Keratinocyte (primary cell): ENCODE measurements at regions not wholly inside any gene's neighbourhood (a gene's known extent, or its start where the extent isn't known, plus 50 kb on each side); places are given as distances from the start of the nearest gene placed in this dataset.

Source experiments
- DNase-seq: peaks from one replicate; pipeline ENCODE4 v3.0.0-alpha.2; 2011; ENCODE audit warnings: low read depth, missing footprints, low spot score
- FAIRE-seq: peaks from 2 replicates; lab custom pipeline; 2011; peaks lifted over from hg19 to GRCh38; lab: Jason Lieb, UNC
- H2AFZ ChIP-seq: 2 replicates; pipeline ENCODE4 v1.6.0; 2012; ENCODE audit warnings: low read length, control low read depth, inconsistent platforms; ENCODE audit not compliant: control insufficient read depth
- H3K27ac ChIP-seq: 2 replicates; pipeline ENCODE4 v1.5.1; 2011; ENCODE audit warnings: low read length; ENCODE audit not compliant: control insufficient read depth, insufficient read depth
- H3K27me3 ChIP-seq: 3 replicates; pipeline ENCODE4 v1.6.0; 2011; ENCODE audit warnings: low read length; ENCODE audit not compliant: control insufficient read depth, insufficient read depth; ENCODE audit errors: extremely low read depth
- H3K36me3 ChIP-seq, 2 experiments: 2 replicates in 1 of 2; 3 replicates in 1 of 2; pipeline ENCODE4 v1.5.1; 2011; ENCODE audit warnings: low read length in 2 of 2, mild to moderate bottlenecking in 1 of 2; ENCODE audit not compliant: control insufficient read depth in 2 of 2, insufficient read depth in 2 of 2; ENCODE audit errors: extremely low read depth in 1 of 2
- H3K4me1 ChIP-seq: 3 replicates; pipeline ENCODE4 v1.5.1; 2011; ENCODE audit warnings: low read length; ENCODE audit not compliant: control insufficient read depth, insufficient read depth; ENCODE audit errors: extremely low read depth
- H3K4me2 ChIP-seq: 3 replicates; pipeline ENCODE4 v1.6.0; 2011; ENCODE audit warnings: low read depth, low read length; ENCODE audit not compliant: control insufficient read depth, insufficient read depth; ENCODE audit errors: extremely low read depth
- H3K4me3 ChIP-seq, 3 experiments: fragments of 200-600 bp in 1 of 3; sonication (generic) in 1 of 3; 2 replicates in 2 of 3; 3 replicates in 1 of 3; pipeline ENCODE4 v1.5.1; 2011 to 2016; ENCODE audit warnings: low read length in 3 of 3, mild to moderate bottlenecking in 3 of 3, control low read depth in 2 of 3, inconsistent platforms in 1 of 3, low read depth in 1 of 3, mixed read lengths in 1 of 3, mixed run types in 1 of 3, moderate library complexity in 1 of 3; ENCODE audit not compliant: control insufficient read depth in 2 of 3, insufficient read depth in 2 of 3; ENCODE audit errors: extremely low read depth in 1 of 3
- H3K79me2 ChIP-seq: 2 replicates; pipeline ENCODE4 v1.6.0; 2012; ENCODE audit warnings: low read length; ENCODE audit not compliant: control insufficient read depth, insufficient read depth
- H3K9ac ChIP-seq: 3 replicates; pipeline ENCODE4 v1.6.0; 2011; ENCODE audit warnings: low read length; ENCODE audit not compliant: control insufficient read depth, insufficient read depth; ENCODE audit errors: extremely low read depth
- H3K9me1 ChIP-seq: 3 replicates; pipeline ENCODE4 v1.6.0; 2011; ENCODE audit warnings: low read length; ENCODE audit not compliant: control insufficient read depth, insufficient read depth; ENCODE audit errors: extremely low read depth
- H3K9me3 ChIP-seq: 2 replicates; pipeline ENCODE4 v1.5.1; 2012; ENCODE audit warnings: low read depth, low read length; ENCODE audit not compliant: control insufficient read depth
- H4K20me1 ChIP-seq: 3 replicates; pipeline ENCODE4 v1.6.0; 2011; ENCODE audit warnings: low read length; ENCODE audit not compliant: control insufficient read depth, insufficient read depth; ENCODE audit errors: extremely low read depth
- CTCF ChIP-seq, 3 experiments: IDR thresholded peaks in 1 of 3; conservative IDR thresholded peaks in 1 of 3; optimal IDR thresholded peaks in 1 of 3; 2 replicates in 2 of 3; 3 replicates in 1 of 3; pipeline versions ENCODE3 to v1.5.1; 2011; ENCODE audit warnings: low read length in 3 of 3, mild to moderate bottlenecking in 3 of 3, moderate library complexity in 2 of 3, control low read depth in 1 of 3, inconsistent platforms in 1 of 3; ENCODE audit not compliant: insufficient read depth in 2 of 3; ENCODE audit errors: extremely low read depth in 1 of 3
- EZH2 ChIP-seq: IDR thresholded peaks from one replicate; pipeline ENCODE4 v1.6.1; 2012; ENCODE audit warnings: inconsistent platforms, mild to moderate bottlenecking, low read length, moderate library complexity
- dilution Hi-C: fragments of 300-500 bp; cut with MboI; formaldehyde crosslinking; loops from one replicate; pipeline ENCODE4 v1.7.0; 2020; ENCODE audit warnings: low sequenced_read_pairs; ENCODE audit not compliant: extremely low pct_ligation_motif_present

- no peak overlapping the region for H3K4me2 ChIP-seq
- no peaks in the 10 kb centered on the region for H3K27me3 ChIP-seq
- TF ChIP-seq EZH2 = no peak
- no peak for TF ChIP-seq CTCF (optimal IDR thresholded peaks at IDR 0.05 in 1 of 3, IDR thresholded peaks at IDR 0.05 in 1 of 3, conservative IDR thresholded peaks at IDR 0.05 in 1 of 3; ENCODE audit: extremely low read depth in 1 of 3, insufficient read depth in 2 of 3, low read length in 3 of 3)
- no peak overlapping the region for H3K4me3 ChIP-seq
- H3K4me1 ChIP-seq = no peaks in the 10 kb centered on the region
- no peaks in the 10 kb centered on the region for H4K20me1 ChIP-seq
- no peaks in the 10 kb centered on the region for H3K79me2 ChIP-seq
- DNase-seq (no peak), FAIRE-seq (no peak)
- no peak overlapping the region for H3K9ac ChIP-seq
- no peak overlapping the region for H3K27ac ChIP-seq
- H3K36me3 ChIP-seq = no peaks in the 10 kb centered on the region
- H2AFZ ChIP-seq = no peak overlapping the region
- dilution Hi-C loops = no loop called here
- H3K9me3 ChIP-seq = no peaks in the 10 kb centered on the region
- no peaks in the 10 kb centered on the region for H3K9me1 ChIP-seq
Observed at GRCh38 chr5:86011937-86012336, 605.8 kb upstream of the COX7C start.

- dilution Hi-C loops = no loop called here
- no peaks in the 10 kb centered on the region for H3K9me1 ChIP-seq
Observed at GRCh38 chr5:86029308-86029707, 588.4 kb upstream of the COX7C start.

More at GRCh38 chr5:86029308-86029707, 588.4 kb upstream of the COX7C start:
- H3K27me3 ChIP-seq = no peaks in the 10 kb centered on the region
- no peak overlapping the region for H3K27ac ChIP-seq
- no peaks in the 10 kb centered on the region for H3K9me3 ChIP-seq
- DNase-seq (no peak), FAIRE-seq (no peak)
- no peak overlapping the region for H3K4me2 ChIP-seq
- no peaks in the 10 kb centered on the region for H4K20me1 ChIP-seq
- no peak overlapping the region for H3K9ac ChIP-seq
- no peak for TF ChIP-seq EZH2
- TF ChIP-seq CTCF (optimal IDR thresholded peaks at IDR 0.05 in 1 of 3, IDR thresholded peaks at IDR 0.05 in 1 of 3, conservative IDR thresholded peaks at IDR 0.05 in 1 of 3; ENCODE audit: extremely low read depth in 1 of 3, insufficient read depth in 2 of 3, low read length in 3 of 3) = no peak
- no peaks in the 10 kb centered on the region for H3K36me3 ChIP-seq
- H3K79me2 ChIP-seq = no peaks in the 10 kb centered on the region
- H3K4me3 ChIP-seq = no peak overlapping the region
- no peak overlapping the region for H2AFZ ChIP-seq
- no peaks in the 10 kb centered on the region for H3K4me1 ChIP-seq
